Lower lobe of right lung (tissue), 2 donors: ENCODE measurements at regions not wholly inside any gene's neighbourhood (a gene's known extent, or its start where the extent isn't known, plus 50 kb on each side); places are given as distances from the start of the nearest gene placed in this dataset.

Experiments used
- ATAC-seq, 2 donors: fragments of 200-7000 bp; cut with Tn5 transposase; one replicate each; pipeline ENCODE4 v1.9.1; 2020 to 2022; ENCODE audit warnings: mild to moderate bottlenecking in 2 of 2, moderate library complexity in 2 of 2
- DNase-seq: peaks from one replicate; pipeline ENCODE4 v3.0.0-alpha.2; 2020
- H3K27ac ChIP-seq: fragments of 200-600 bp; one replicate; pipeline ENCODE4 v1.8.0; 2022
- H3K27me3 ChIP-seq: fragments of 200-600 bp; one replicate; pipeline ENCODE4 v1.8.0; 2022; ENCODE audit warnings: low read depth
- H3K36me3 ChIP-seq: fragments of 200-600 bp; one replicate; pipeline ENCODE4 v1.8.0; 2022; ENCODE audit warnings: mild to moderate bottlenecking
- H3K4me1 ChIP-seq: fragments of 200-600 bp; one replicate; pipeline ENCODE4 v1.8.0; 2022
- H3K4me3 ChIP-seq: fragments of 200-600 bp; one replicate; pipeline ENCODE4 v1.8.0; 2022; ENCODE audit warnings: mild to moderate bottlenecking
- H3K9me3 ChIP-seq: fragments of 200-600 bp; one replicate; pipeline ENCODE4 v1.8.0; 2022
- CTCF ChIP-seq: fragments of 200-600 bp; IDR thresholded peaks from one replicate; pipeline ENCODE4 v1.8.0; 2022; ENCODE audit warnings: antibody characterized with exemption, mild to moderate bottlenecking
- intact Hi-C: fragments of 100-400 bp; cut with DNase I; formaldehyde crosslinking; loops from one replicate; pipeline ENCODE4 v1.11.0; 2022
- donor health status: DM: no; HTN: yes; CAD: no; lungs with severe emphysema.

DNA sequence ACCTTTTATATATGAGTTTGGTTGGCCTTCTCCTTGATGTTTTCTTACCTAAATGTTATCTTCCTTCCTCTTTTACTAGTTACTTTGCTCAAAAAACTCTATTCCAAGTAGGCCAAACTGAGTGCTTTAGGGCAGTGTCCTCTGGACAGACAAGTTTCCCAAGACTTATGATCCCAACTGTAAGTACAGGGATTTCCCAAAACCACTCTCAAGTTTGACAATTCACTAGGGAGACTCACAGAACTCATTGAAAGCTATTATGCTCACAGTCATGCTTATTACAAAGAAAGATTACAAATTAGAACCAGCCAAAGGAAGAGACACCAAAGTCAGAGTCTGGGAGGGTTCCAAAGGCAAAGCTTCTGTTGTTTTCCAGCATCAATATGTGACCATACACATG is 534.2 kb upstream of the ALCAM start:
- H3K27me3 ChIP-seq, result no peaks in the 10 kb centered on the region
- no peaks in the 10 kb centered on the region for H3K4me1 ChIP-seq
- no peak overlapping the region for H3K4me3 ChIP-seq
- no peaks in the 10 kb centered on the region for H3K36me3 ChIP-seq
- no peaks in the 10 kb centered on the region for H3K9me3 ChIP-seq
- no peak overlapping the region for H3K27ac ChIP-seq
- no peak for DNase-seq
- no peak for TF ChIP-seq CTCF
- no peak for ATAC-seq
- intact Hi-C loops, result no loop called here

GRCh38 chr3:104835376-104835775 is 531.3 kb upstream of the ALCAM start:
- Histone ChIP-seq H3K4me3 (no peak overlapping the region), H3K36me3 (no peaks in the 10 kb centered on the region), H3K4me1 (no peaks in the 10 kb centered on the region), H3K27me3 (no peaks in the 10 kb centered on the region), H3K27ac (no peak overlapping the region), H3K9me3 (no peaks in the 10 kb centered on the region)
- intact Hi-C loops, result no loop called here
- no peak for ATAC-seq
- no peak for TF ChIP-seq CTCF
- DNase-seq, result no peak

DNA sequence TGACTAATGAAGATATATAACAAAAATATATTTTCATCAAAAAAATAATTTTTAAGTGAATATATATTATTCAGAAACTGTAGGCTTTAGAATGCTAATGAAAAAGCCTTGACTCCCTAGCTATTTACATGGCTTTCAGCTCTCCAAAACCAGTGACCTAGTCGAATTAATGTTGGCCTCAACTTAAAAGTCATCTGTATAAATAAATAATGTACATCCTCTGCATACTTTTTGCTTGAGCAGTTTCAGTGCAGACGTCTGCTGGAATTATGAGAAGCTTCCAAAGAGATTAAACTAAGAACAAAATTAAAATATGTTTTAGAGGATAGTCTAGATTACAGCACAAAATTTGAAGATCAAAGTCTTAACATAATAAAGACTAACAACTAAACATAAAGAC is 520.4 kb upstream of the ALCAM start:
- TF ChIP-seq CTCF, result no peak
- Histone ChIP-seq H3K27ac (no peak overlapping the region), H3K36me3 (no peaks in the 10 kb centered on the region), H3K4me3 (no peak overlapping the region), H3K4me1 (no peaks in the 10 kb centered on the region), H3K27me3 (no peaks in the 10 kb centered on the region), H3K9me3 (no peaks in the 10 kb centered on the region)
- intact Hi-C loops, result no loop called here
- ATAC-seq (no peak), DNase-seq (no peak)

GRCh38 chr3:104849070-104849469 is 517.6 kb upstream of the ALCAM start:
- H3K36me3 ChIP-seq, result no peaks in the 10 kb centered on the region
- no peaks in the 10 kb centered on the region for H3K4me1 ChIP-seq
- no peak overlapping the region for H3K27ac ChIP-seq
- intact Hi-C loops, result no loop called here
- H3K9me3 ChIP-seq, result no peaks in the 10 kb centered on the region
- TF ChIP-seq CTCF, result no peak
- H3K27me3 ChIP-seq, result no peaks in the 10 kb centered on the region
- no peak overlapping the region for H3K4me3 ChIP-seq
- no peak for ATAC-seq
- no peak for DNase-seq

DNA sequence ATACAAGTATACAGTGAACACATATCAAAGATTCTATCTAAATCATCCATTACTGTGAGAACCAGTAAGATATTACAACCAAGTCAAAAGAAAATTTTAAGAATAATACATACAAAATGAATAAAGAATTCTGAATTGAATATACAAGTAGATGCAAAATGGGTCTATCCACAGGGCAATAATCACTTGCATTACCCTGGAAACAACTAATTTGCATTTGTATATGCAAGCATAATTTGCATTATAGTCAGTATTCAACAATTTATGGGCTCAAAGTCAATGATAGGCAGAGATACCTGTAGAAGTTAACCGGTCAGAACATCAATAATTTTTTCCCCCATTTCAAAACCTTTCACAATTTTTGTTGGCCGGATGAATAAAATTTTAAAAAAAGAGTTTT is 512.2 kb upstream of the ALCAM start:
- TF ChIP-seq CTCF, result no peak
- Histone ChIP-seq H3K4me1 (no peaks in the 10 kb centered on the region), H3K36me3 (no peaks in the 10 kb centered on the region), H3K27ac (no peak overlapping the region), H3K4me3 (no peak overlapping the region), H3K27me3 (no peaks in the 10 kb centered on the region), H3K9me3 (no peaks in the 10 kb centered on the region)
- no peak for ATAC-seq
- DNase-seq, result no peak
- intact Hi-C loops, result no loop called here

GRCh38 chr3:104855702-104856101 is 511.0 kb upstream of the ALCAM start:
- ATAC-seq (no peak), DNase-seq (no peak)
- intact Hi-C loops, result no loop called here
- TF ChIP-seq CTCF, result no peak
- no peaks in the 10 kb centered on the region for H3K9me3 ChIP-seq
- no peak overlapping the region for H3K4me3 ChIP-seq
- no peak overlapping the region for H3K27ac ChIP-seq
- H3K27me3 ChIP-seq, result no peaks in the 10 kb centered on the region
- no peaks in the 10 kb centered on the region for H3K4me1 ChIP-seq
- no peaks in the 10 kb centered on the region for H3K36me3 ChIP-seq
